ENCODE measurements at regions not wholly inside any gene's neighbourhood (a gene's known extent, or its start where the extent isn't known, plus 50 kb on each side); places are given as distances from the start of the nearest gene placed in this dataset.
"Not testable (repeated sequence)": the region's sequence is repeated elsewhere in the genome, so short reads cannot be mapped to it uniquely, and the experiment has no call there.

DNA sequence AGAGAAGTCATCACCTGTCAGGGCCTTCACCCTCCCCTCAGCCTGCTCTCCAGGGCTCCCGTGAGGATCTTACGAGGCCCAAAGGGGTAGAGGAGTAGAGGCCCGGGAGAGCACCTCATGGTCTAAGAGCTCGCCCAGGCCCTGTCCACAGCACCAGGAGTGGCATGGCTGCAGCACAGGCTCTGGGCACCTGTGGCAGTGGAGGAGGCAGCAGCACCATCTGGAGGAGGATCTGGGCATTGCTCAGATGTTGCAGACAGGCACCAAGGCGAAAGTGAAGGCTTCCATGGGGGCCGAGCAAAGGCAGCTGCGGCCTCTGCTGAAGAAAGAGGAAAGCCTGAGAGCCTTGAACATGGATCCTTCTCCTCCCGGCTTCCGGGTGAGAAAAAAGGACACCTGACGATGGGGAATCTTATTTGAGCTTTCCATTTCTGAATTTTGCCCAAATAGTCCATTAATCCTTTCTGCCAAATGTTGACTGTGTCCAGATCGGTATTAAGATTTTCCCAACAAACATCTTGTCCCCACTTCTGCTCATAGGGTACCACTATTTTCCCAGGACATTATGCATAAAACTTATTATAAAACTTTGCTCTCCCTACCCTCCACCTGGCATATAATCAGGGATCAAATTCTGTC is 604.7 kb downstream of the PTPRC start:
- peak; percentile 76 for DNase-seq (ENCODE audit: extremely low spot score)
- TF ChIP-seq CTCF (IDR thresholded peaks at IDR 0.05; ENCODE audit: control extremely low read depth, extremely low read depth, low read depth, missing control alignments): peak; percentile 91
- ChIA-PET POLR2A (no interaction called here), CTCF (interaction anchor here (0.6 to 3.4 kb wide), 66 partner anchors 9 to 979 kb away, joined by 3 to 43 read pairs (median 4); no protein-coding TSS in a partner anchor)

GRCh38 chr1:199245946-199246345 is 607.1 kb downstream of the PTPRC start:
- DNase-seq (ENCODE audit: extremely low spot score): no peak
- CTCF ChIA-PET: interaction anchor here (1.4 kb wide), 1 partner anchor 10 kb away, joined by 4 read pairs; no protein-coding TSS in a partner anchor
- TF ChIP-seq CTCF (IDR thresholded peaks at IDR 0.05; ENCODE audit: control extremely low read depth, extremely low read depth, low read depth, missing control alignments): no peak
- POLR2A ChIA-PET: no interaction called here

DNA sequence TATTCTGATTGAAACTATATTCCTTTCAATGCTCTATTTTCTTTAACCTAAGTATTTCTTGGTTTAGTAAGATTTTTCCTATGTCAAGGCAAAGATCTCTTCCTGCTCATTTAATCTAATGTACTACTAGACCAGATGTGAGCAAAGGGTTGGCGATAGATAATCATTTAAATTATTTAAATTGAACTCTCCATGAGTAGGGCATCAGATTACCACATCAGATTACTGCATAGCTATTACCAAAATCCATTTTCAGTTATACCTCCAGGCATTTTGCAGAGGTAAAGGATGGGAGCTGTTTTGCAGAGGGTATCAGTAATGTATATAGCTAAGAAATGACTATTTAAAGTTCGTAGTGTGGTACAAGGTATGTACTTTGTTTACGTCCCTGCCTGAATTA is 607.9 kb downstream of the PTPRC start:
- CTCF ChIA-PET: interaction anchor here (1.1 to 1.4 kb wide), 3 partner anchors 9 to 21 kb away, joined by 3 to 7 read pairs (median 4); no protein-coding TSS in a partner anchor
- TF ChIP-seq CTCF (IDR thresholded peaks at IDR 0.05; ENCODE audit: control extremely low read depth, extremely low read depth, low read depth, missing control alignments): no peak
- POLR2A ChIA-PET: no interaction called here
- no peak for DNase-seq (ENCODE audit: extremely low spot score)

GRCh38 chr1:199247891-199248290 is 609.1 kb downstream of the PTPRC start:
- POLR2A ChIA-PET: no interaction called here
- no peak for TF ChIP-seq CTCF (IDR thresholded peaks at IDR 0.05; ENCODE audit: control extremely low read depth, extremely low read depth, low read depth, missing control alignments)
- CTCF ChIA-PET: interaction anchor here (0.7 to 1.4 kb wide), 5 partner anchors 20 to 474 kb away, joined by 3 read pairs; no protein-coding TSS in a partner anchor
- DNase-seq (ENCODE audit: extremely low spot score): no peak

- CTCF ChIA-PET: interaction anchor here (1.1 kb wide), 1 partner anchor 13 kb away, joined by 3 read pairs; no protein-coding TSS in a partner anchor
- POLR2A ChIA-PET; DNase-seq (ENCODE audit: extremely low spot score): not testable (repeated sequence)
Observed at GRCh38 chr1:199254040-199254439, 615.2 kb downstream of the PTPRC start.

GRCh38 chr1:199261328-199261727 is 622.5 kb downstream of the PTPRC start:
- DNase-seq (ENCODE audit: extremely low spot score): no peak
- no peak for TF ChIP-seq CTCF (IDR thresholded peaks at IDR 0.05; ENCODE audit: control extremely low read depth, extremely low read depth, low read depth, missing control alignments)
- ChIA-PET POLR2A (no interaction called here), CTCF (no interaction called here)

GRCh38 chr1:199264283-199264682 is 625.4 kb downstream of the PTPRC start:
- POLR2A ChIA-PET: no interaction called here
- no peak for TF ChIP-seq CTCF (IDR thresholded peaks at IDR 0.05; ENCODE audit: control extremely low read depth, extremely low read depth, low read depth, missing control alignments)
- CTCF ChIA-PET: interaction anchor here (1.3 to 1.9 kb wide), 2 partner anchors 9 to 21 kb away, joined by 3 to 8 read pairs; no protein-coding TSS in a partner anchor
- no peak for DNase-seq (ENCODE audit: extremely low spot score)
